HFFc6 (cell line): ENCODE measurements at regions not wholly inside any gene's neighbourhood (a gene's known extent, or its start where the extent isn't known, plus 50 kb on each side); places are given as distances from the start of the nearest gene placed in this dataset.
A peak's percentile ranks its signal among the peaks of the same experiment; 100 is the strongest.

Experiments
- DNase-seq: peaks from one replicate; pipeline ENCODE4 v3.0.0-alpha.2; 2018
- H3K27ac Mint-ChIP-seq: 2 replicates; pipeline ENCODE4 v1.8.0; 2020; ENCODE audit warnings: mild to moderate bottlenecking, mixed read lengths
- H3K27me3 Mint-ChIP-seq: 2 replicates; pipeline ENCODE4 v1.8.0; 2021; ENCODE audit warnings: mild to moderate bottlenecking, moderate library complexity, mixed read lengths; ENCODE audit not compliant: insufficient read depth
- H3K36me3 Mint-ChIP-seq: 2 replicates; pipeline ENCODE4 v1.8.0; 2021; ENCODE audit warnings: low read depth, mixed read lengths
- H3K4me1 Mint-ChIP-seq: 2 replicates; pipeline ENCODE4 v1.8.0; 2020; ENCODE audit warnings: low read depth, mixed read lengths
- H3K4me3 Mint-ChIP-seq: 2 replicates; pipeline ENCODE4 v1.8.0; 2020; ENCODE audit warnings: mild to moderate bottlenecking, moderate library complexity, mixed read lengths
- H3K9me3 Mint-ChIP-seq: 2 replicates; pipeline ENCODE4 v1.8.0; 2020; ENCODE audit warnings: mild to moderate bottlenecking, mixed read lengths
- TF ChIP-seq, protein P1 (sequence below): fragments of 200-600 bp; sonication (generic); IDR thresholded peaks from 2 replicates; pipeline ENCODE4 v1.5.0; 2021; ENCODE audit warnings: antibody characterized with exemption, mild to moderate bottlenecking

DNA sequence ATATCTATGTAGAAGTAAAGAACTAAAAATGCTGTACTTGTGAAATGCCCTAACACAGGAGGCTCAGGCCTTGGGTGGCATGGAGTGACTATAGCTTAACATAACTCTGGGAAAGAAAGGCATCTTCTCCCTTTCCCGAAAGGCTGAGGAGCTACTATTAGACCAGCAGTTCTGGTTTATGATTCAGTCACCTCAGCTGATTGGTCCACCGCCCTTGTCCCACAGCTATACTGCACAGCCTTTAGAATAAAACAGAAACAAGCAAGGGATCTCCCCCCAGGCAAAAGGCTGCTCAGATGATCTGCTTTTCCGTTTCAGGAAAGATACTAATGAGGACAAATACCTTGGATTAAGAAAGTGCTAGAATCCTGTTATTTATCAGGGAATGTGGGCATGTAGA is 171.3 kb downstream of the SNCA start:
- Mint-ChIP-seq H3K36me3 (no peaks in the 10 kb centered on the region), H3K9me3 (no peaks in the 10 kb centered on the region; the same call in 1 of the 2 replicates)

DNA sequence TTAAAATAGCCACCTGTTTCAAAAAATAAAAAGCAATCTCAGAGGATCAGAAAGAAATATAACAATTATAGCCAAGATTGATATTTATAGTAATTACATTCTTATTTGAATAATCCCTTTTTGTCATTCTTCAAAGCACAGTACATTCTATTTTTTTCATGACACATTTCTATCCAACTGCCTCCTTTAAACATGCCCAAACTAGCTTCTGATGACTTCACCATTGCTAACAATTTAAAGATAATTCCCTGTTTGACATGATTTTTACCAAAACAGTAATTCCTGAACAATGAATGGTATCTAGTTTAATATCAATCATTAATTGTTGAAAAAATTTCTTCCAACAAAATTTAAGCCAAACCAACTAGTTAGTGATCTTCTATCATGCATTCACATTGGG is 172.4 kb downstream of the SNCA start:
- TF ChIP-seq, protein P1, sequence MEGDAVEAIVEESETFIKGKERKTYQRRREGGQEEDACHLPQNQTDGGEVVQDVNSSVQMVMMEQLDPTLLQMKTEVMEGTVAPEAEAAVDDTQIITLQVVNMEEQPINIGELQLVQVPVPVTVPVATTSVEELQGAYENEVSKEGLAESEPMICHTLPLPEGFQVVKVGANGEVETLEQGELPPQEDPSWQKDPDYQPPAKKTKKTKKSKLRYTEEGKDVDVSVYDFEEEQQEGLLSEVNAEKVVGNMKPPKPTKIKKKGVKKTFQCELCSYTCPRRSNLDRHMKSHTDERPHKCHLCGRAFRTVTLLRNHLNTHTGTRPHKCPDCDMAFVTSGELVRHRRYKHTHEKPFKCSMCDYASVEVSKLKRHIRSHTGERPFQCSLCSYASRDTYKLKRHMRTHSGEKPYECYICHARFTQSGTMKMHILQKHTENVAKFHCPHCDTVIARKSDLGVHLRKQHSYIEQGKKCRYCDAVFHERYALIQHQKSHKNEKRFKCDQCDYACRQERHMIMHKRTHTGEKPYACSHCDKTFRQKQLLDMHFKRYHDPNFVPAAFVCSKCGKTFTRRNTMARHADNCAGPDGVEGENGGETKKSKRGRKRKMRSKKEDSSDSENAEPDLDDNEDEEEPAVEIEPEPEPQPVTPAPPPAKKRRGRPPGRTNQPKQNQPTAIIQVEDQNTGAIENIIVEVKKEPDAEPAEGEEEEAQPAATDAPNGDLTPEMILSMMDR = no peak
- H3K36me3 Mint-ChIP-seq = no peaks in the 10 kb centered on the region
- H3K27ac Mint-ChIP-seq = no peak overlapping the region
- H3K9me3 Mint-ChIP-seq = no peaks in the 10 kb centered on the region
- 0 out of 2 replicates have a peak, but pooled peaks cover 2% of the 10 kb centered on the region for H3K27me3 Mint-ChIP-seq
- no peak overlapping the region for H3K4me3 Mint-ChIP-seq
- H3K4me1 Mint-ChIP-seq = peaks cover 21% of the 10 kb centered on the region
- no peak for DNase-seq

More for the DNA sequence above, 171.3 kb downstream of the SNCA start:
- Mint-ChIP-seq H3K4me3 (no peak overlapping the region), H3K4me1 (peaks cover 20% of the 10 kb centered on the region), H3K27me3 (0 out of 2 replicates have a peak, but pooled peaks cover 2% of the 10 kb centered on the region), H3K27ac (no peak overlapping the region)
- DNase-seq = no peak
- TF ChIP-seq, protein P1 = no peak

DNA sequence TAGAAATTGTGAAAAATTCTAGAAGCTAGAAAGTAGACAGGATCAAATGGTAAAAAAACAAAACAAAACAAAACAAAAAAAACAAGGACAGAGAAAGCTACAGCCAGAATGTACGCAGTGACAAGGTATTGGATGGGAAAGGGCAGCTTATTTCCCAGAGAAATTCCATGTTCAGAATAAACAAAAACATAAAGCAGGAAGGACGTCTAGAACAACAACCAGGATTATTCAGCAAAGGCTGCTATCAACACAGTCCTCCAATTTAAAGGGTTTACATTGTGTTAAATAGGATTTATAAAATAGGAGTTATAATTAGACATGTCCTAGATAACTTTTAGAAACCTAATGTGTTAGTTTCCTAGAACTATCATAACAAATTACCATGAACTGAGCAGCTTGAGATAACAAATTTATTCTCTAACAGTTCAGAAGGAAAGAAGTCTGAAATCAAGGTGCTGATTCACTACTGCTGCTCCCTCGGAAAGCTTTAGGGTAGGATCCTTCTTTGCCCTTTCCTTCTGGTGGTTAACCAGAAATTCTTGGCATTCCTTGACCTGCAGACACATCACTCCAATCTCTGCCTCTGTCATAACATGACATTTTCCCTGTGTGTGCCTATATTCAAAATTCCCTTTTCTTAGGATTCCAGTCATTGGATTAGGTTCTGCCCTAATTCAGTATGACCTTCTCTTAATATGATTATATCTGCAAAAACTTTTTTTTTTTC is 175.6 kb downstream of the SNCA start:
- DNase-seq = peak; percentile 11
- Mint-ChIP-seq H3K27me3 (no peaks in the 10 kb centered on the region), H3K4me1 (peaks cover 21% of the 10 kb centered on the region), H3K9me3 (no peaks in the 10 kb centered on the region), H3K4me3 (peak overlapping the region; percentile 41; the same call in 1 of the 2 replicates), H3K27ac (no peak overlapping the region), H3K36me3 (no peaks in the 10 kb centered on the region)
- TF ChIP-seq, protein P1 = no peak

DNA sequence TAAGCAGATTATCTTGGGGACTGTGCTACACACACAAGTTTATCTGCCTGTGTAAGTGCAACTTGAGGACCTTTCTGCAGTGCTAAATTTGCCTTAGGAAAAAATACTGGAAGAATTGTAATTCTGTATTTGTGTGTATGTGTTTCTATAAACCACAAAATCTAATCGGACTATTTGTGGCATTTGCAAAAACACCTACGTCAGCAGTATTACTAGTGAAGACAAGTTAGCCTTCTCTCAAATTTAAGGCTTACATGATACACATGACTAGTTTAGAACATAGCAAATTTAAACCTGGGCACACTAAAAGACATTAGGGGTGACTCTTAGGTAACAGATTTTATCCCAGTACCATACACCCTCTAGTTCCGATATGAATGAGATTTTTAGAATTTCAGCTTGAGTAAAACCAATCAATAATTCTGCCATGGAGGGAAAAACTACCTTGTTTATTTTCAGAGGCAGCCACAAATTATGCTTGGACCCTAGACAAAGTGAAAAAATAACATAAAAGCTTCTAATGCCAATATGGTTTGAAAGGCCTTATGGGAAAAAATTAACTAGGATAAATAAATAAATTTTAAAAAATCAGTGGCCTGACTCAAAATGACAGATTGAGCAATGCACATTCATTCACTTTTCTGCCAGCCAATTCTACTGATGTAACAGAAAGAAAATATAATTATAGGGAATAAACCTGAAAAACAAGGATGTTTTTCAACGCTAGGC is 176.4 kb downstream of the SNCA start:
- TF ChIP-seq, protein P1 = no peak
- Mint-ChIP-seq H3K27ac (no peak overlapping the region), H3K9me3 (no peaks in the 10 kb centered on the region), H3K36me3 (no peaks in the 10 kb centered on the region), H3K4me1 (peaks cover 21% of the 10 kb centered on the region), H3K4me3 (peak overlapping the region; percentile 41; the same call in 1 of the 2 replicates), H3K27me3 (no peaks in the 10 kb centered on the region; the same call in 1 of the 2 replicates)
- no peak for DNase-seq

DNA sequence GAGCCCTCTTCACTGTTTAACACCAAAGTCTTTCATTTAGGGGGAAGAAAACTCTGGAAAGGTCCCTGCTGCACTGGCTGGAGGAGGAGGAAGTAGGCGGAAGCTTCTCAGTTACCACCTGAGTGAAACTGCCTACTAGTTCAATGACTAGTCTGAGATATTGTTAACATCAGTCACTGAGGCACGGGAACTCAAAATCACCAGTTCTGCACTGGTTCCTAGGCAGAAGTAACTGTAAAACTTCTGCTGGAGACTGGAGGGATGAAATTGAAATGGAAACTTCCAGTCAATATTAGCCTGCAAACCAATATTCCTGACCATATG is 178.3 kb downstream of the SNCA start:
- TF ChIP-seq, protein P1 = no peak
- Mint-ChIP-seq H3K36me3 (no peaks in the 10 kb centered on the region), H3K4me3 (no peak overlapping the region), H3K27me3 (no peaks in the 10 kb centered on the region; the same call in 1 of the 2 replicates), H3K9me3 (no peaks in the 10 kb centered on the region), H3K4me1 (peaks cover 14% of the 10 kb centered on the region), H3K27ac (no peak overlapping the region)
- no peak for DNase-seq
